HG02610 (cell line): ENCODE measurements at regions not wholly inside any gene's neighbourhood (a gene's known extent, or its start where the extent isn't known, plus 50 kb on each side); places are given as distances from the start of the nearest gene placed in this dataset.

Experiments used
- ATAC-seq: cut with Tn5 transposase; IDR thresholded peaks from one replicate; pipeline ENCODE4 v1.9.1; 2021; ENCODE audit warnings: mild to moderate bottlenecking, moderate library complexity; ENCODE audit not compliant: unreplicated experiment

GRCh38 chr4:132506568-132506967 lies 642.5 kb upstream of the PCDH10 start:
- ATAC-seq, result no peak

GRCh38 chr4:132513491-132513890 lies 635.6 kb upstream of the PCDH10 start:
- ATAC-seq, result no peak

GRCh38 chr4:132526652-132527051 lies 622.4 kb upstream of the PCDH10 start:
- ATAC-seq, result no peak

- no peak for ATAC-seq
Measured at GRCh38 chr4:132527817-132528216, 621.3 kb upstream of the PCDH10 start.

GRCh38 chr4:132530861-132531260 lies 618.2 kb upstream of the PCDH10 start:
- ATAC-seq, result no peak

- ATAC-seq, result no peak
Measured at GRCh38 chr4:132540268-132540667, 608.8 kb upstream of the PCDH10 start.

GRCh38 chr4:132540797-132541196 lies 608.3 kb upstream of the PCDH10 start:
- ATAC-seq, result no peak

- ATAC-seq, result no peak
Measured at GRCh38 chr4:132542228-132542627, 606.9 kb upstream of the PCDH10 start.

GRCh38 chr4:132548463-132548862 lies 600.6 kb upstream of the PCDH10 start:
- ATAC-seq, result no peak

GRCh38 chr4:132556316-132556715 lies 592.8 kb upstream of the PCDH10 start:
- ATAC-seq, result no peak

GRCh38 chr4:132557660-132558059 lies 591.4 kb upstream of the PCDH10 start:
- ATAC-seq, result no peak

- ATAC-seq, result no peak
Measured at GRCh38 chr4:132564920-132565319, 584.2 kb upstream of the PCDH10 start.

- no peak for ATAC-seq
Measured at GRCh38 chr4:132565542-132565941, 583.6 kb upstream of the PCDH10 start.

- no peak for ATAC-seq
Measured at GRCh38 chr4:132572210-132572609, 576.9 kb upstream of the PCDH10 start.

GRCh38 chr4:132587626-132588025 lies 561.5 kb upstream of the PCDH10 start:
- ATAC-seq, result no peak

GRCh38 chr4:132592340-132592739 lies 556.8 kb upstream of the PCDH10 start:
- ATAC-seq, result no peak

- ATAC-seq, result no peak
Measured at GRCh38 chr4:132592850-132593249, 556.2 kb upstream of the PCDH10 start.

GRCh38 chr4:132593717-132594400 lies 555.2 kb upstream of the PCDH10 start:
- no peak for ATAC-seq

GRCh38 chr4:132596186-132596585 lies 552.9 kb upstream of the PCDH10 start:
- ATAC-seq, result no peak

GRCh38 chr4:132605551-132605950 lies 543.5 kb upstream of the PCDH10 start:
- no peak for ATAC-seq

- no peak for ATAC-seq
Measured at GRCh38 chr4:132614682-132615081, 534.4 kb upstream of the PCDH10 start.

- ATAC-seq, result no peak
Measured at GRCh38 chr4:132619968-132620367, 529.1 kb upstream of the PCDH10 start.
